ENCODE measurements at regions not wholly inside any gene's neighbourhood (a gene's known extent, or its start where the extent isn't known, plus 50 kb on each side); places are given as distances from the start of the nearest gene placed in this dataset.

GRCh38 chr2:236507393-236508085, 62.1 kb upstream of the ACKR3 start:
- no peak for TF ChIP-seq CTCF (IDR thresholded peaks at IDR 0.05; ENCODE audit: low read depth, low read length)
- H3K4me3 ChIP-seq (ENCODE audit: low read depth, low read length): no peak overlapping the region

- H3K4me3 ChIP-seq (ENCODE audit: low read depth, low read length): no peak overlapping the region
- no peak for TF ChIP-seq CTCF (IDR thresholded peaks at IDR 0.05; ENCODE audit: low read depth, low read length)
Measured at GRCh38 chr2:236508466-236508865, 61.2 kb upstream of the ACKR3 start.

GRCh38 chr2:236510034-236510433, 59.6 kb upstream of the ACKR3 start:
- TF ChIP-seq CTCF (IDR thresholded peaks at IDR 0.05; ENCODE audit: low read depth, low read length): no peak
- H3K4me3 ChIP-seq (ENCODE audit: low read depth, low read length): no peak overlapping the region

GRCh38 chr2:236511266-236511665, 58.4 kb upstream of the ACKR3 start:
- no peak for TF ChIP-seq CTCF (IDR thresholded peaks at IDR 0.05; ENCODE audit: low read depth, low read length)
- no peak overlapping the region for H3K4me3 ChIP-seq (ENCODE audit: low read depth, low read length)

- no peak for TF ChIP-seq CTCF (IDR thresholded peaks at IDR 0.05; ENCODE audit: low read depth, low read length)
Measured at GRCh38 chr2:236512267-236512666, 57.4 kb upstream of the ACKR3 start.

GRCh38 chr2:236512902-236513435, 56.7 kb upstream of the ACKR3 start:
- peak; percentile 88 for TF ChIP-seq CTCF (IDR thresholded peaks at IDR 0.05; ENCODE audit: low read depth, low read length)
- H3K4me3 ChIP-seq (ENCODE audit: low read depth, low read length): no peak overlapping the region

More at GRCh38 chr2:236512267-236512666, 57.4 kb upstream of the ACKR3 start:
- no peak overlapping the region for H3K4me3 ChIP-seq (ENCODE audit: low read depth, low read length)

- TF ChIP-seq CTCF (IDR thresholded peaks at IDR 0.05; ENCODE audit: low read depth, low read length): no peak
Measured at GRCh38 chr2:236513956-236514355, 55.7 kb upstream of the ACKR3 start.

More at GRCh38 chr2:236513956-236514355, 55.7 kb upstream of the ACKR3 start:
- H3K4me3 ChIP-seq (ENCODE audit: low read depth, low read length): no peak overlapping the region

Measured in WI38 (cell line).